GM21825 (cell line): ENCODE measurements at regions not wholly inside any gene's neighbourhood (a gene's known extent, or its start where the extent isn't known, plus 50 kb on each side); places are given as distances from the start of the nearest gene placed in this dataset.
"Not testable (repeated sequence)": the region's sequence is repeated elsewhere in the genome, so short reads cannot be mapped to it uniquely, and the experiment has no call there.

Source experiments
- ATAC-seq: cut with Tn5 transposase; IDR thresholded peaks from one replicate; pipeline ENCODE4 v1.9.1; 2021; ENCODE audit warnings: mild to moderate bottlenecking, moderate library complexity; ENCODE audit not compliant: unreplicated experiment

DNA sequence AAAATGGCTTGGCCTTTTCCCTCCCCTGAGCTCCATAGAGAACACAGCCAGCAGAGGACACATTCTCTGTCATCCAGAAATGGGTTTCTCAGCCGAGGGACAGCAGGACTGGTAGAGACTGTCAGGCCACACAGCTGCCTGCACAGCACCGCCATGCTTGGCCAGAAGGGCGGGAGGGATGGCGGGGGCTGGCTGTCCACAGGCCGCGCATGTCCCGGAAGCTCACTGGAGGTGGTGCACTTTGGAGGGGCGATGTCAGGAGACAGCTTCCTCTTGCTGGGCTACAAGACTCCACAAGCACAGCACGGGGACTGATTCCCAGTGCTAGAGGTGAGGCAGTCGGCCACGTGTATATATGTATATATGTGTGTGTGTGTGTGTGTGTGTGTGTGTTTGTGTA, 125.3 kb downstream of the GOLGA6L4 start:
- ATAC-seq, result not testable (repeated sequence)

DNA sequence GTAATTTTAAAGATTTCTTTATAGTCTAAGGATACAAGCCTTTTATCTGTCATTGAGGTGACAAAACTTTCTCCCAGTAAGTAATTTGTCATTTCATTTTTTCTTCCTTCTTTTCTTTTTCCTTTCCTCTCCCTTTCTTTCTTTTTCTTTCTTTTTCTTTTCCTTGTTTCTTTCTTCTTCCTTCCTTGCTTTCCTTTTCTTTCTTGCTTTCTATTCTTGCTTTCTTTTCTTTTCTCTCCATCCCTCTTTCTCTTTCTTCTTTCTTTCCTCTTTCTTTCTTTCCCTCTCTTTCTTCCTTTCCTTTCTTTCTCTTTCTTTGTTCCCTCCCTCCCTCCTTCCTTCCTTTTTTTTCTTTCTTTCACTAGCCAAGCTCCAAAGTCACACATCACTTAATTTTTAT, 148.8 kb downstream of the GOLGA6L4 start:
- not testable (repeated sequence) for ATAC-seq

DNA sequence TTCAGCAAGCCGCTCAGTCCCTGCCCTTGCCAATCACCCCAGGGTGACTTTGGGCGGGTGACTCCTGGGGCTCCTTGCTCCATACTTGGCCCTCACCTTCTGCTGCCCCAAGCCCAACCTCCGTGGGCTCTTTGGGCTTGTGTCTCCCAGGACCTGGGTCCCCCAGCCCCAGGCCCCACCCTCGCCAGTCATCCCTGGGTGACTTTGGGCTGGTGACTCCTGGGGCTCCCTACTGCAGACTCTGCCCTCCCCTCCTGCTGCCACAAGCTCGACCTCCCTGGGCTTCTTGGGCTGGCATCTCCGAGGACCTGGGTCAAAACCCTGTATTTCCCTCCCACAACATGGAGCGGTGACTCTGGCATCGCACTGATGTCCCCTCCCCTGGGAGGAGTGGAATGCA, 151.5 kb downstream of the GOLGA6L4 start:
- no peak for ATAC-seq

DNA sequence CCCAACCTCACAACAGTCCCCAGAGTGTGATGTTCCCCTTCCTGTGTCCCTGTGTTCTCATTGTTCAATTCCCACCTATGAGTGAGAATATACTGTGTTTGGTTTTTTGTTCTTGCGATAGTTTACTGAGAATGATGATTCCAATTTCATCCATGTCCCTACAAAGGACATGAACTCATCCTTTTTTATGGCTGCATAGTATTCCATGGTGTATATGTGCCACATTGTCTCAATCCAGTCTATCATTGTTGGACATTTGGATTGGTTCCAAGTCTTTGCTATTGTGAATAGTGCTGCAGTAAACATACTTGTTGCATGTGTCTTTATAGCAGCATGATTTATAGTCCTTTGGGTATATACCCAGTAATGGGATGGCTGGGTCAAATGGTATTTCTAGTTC, 152.6 kb downstream of the GOLGA6L4 start:
- ATAC-seq, result not testable (repeated sequence)

DNA sequence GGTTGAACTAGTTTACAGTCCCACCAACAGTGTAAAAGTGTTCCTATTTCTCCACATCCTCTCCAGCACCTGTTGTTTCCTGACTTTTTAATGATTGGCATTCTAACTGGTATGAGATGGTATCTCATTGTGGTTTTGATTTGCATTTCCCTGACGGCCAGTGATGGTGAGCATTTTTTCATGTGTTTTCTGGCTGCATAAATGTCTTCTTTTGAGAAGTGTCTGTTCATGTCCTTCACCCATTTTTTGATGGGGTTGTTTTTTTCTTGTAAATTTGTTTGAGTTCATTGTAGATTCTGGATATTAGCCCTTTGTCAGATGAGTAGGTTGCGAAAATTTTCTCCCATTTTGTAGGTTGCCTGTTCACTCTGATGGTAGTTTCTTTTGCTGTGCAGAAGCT, 153.1 kb downstream of the GOLGA6L4 start:
- not testable (repeated sequence) for ATAC-seq

DNA sequence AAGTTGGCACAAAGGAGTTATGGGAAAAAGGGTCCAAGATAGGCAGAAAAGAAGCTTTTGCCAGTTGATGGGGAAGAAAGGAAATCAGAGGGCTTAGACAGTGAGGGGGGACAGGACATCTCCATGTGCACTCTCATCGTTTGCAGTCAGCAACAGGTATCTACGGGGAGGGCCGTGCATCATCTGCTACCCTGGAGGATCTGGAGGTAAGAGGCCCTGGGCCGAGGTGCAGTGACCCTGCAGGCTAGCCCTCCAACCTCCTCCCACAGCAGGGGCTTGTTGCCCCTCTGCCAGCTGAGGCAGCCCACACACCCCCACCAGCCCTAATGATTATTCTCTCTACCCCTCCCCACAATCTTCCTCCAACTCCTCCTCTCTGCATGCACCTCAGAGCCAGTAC, 154.8 kb downstream of the GOLGA6L4 start:
- ATAC-seq, result not testable (repeated sequence)

DNA sequence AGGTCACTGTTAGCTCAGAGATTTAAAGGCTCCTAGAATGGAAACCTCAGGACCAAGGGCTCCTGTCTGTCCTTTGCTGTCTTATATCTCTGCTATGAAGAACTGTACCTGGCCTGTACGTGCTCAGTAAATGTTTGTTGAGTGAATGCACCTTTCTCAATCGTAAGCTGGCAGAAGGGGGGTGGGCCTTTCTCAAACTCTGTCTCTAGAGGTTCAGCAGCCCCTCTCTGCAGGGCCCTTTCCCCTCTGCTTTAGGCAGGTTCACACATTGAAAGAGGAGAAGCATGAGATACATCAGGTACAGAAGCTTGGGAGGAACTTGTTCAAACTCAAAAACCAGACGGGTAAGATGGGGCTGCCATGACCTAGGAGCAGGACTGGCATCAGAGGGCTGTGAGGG, 155.6 kb downstream of the GOLGA6L4 start:
- ATAC-seq, result no peak

DNA sequence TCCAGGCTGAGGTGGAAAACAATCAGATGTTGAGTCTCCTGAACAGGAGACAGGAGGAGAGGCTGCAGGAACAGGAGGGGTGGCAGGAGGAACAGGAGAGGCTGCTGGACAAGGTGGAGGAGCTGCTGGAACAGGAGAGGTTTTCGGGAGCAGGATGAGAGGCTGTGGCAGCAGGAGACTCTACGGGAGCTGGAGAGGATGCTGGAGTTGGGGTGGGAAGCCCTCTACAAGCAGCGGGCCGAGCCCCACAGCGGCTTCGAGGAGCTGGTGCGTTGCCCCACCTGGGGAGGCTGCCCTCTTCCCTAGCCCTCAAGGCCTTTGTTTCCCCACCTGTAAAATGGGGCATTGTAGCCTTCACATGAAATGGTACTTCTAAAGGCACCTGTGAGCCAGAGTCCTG, 156.4 kb downstream of the GOLGA6L4 start:
- not testable (repeated sequence) for ATAC-seq

DNA sequence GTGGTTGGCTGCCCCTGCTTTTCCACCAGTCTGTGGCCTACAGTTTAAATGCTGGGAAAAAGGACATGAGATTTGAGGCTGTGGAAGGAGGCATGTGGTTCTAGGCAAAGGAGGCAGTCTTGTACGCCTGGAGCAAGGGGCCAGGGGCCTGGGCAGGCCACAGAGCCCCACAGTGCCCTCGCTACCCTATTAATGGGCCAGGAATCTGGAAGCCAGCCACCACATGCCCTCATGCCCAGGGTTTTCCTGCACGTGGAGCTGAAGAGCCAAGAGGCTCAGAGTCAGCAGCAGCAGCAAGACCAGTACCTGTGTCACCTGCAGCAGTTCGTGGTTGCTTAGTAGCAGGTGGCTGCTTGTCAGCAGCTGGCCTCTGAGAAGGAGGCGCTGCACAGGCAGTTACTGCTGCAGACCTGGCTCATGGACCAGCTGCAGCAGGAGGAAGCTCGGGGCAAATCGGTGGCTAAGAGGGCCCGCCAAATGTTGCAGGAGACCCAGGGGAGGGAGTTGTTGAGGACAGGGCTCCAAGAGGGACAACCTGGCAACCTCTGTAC, 157.9 kb downstream of the GOLGA6L4 start:
- not testable (repeated sequence) for ATAC-seq

DNA sequence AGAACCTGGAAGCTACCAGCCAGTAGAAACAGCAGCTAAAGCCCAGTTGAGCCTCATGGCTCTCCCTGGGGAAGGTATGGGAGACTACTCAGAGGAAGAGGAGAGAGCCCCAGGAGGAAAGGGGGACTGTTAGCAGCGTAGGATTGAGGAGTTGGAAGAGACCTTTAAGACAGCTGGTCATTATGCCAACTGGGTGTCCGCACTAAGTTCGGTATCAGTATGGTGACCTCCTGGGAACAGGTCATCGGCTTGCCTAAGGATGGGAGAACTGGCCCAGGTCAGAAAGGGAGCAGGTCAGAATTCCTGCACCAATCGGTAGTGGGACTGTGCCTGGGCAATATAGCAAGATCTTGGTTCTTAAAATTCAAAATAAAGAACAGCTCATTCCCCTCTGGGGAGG, 158.4 kb downstream of the GOLGA6L4 start:
- ATAC-seq, result not testable (repeated sequence)

DNA sequence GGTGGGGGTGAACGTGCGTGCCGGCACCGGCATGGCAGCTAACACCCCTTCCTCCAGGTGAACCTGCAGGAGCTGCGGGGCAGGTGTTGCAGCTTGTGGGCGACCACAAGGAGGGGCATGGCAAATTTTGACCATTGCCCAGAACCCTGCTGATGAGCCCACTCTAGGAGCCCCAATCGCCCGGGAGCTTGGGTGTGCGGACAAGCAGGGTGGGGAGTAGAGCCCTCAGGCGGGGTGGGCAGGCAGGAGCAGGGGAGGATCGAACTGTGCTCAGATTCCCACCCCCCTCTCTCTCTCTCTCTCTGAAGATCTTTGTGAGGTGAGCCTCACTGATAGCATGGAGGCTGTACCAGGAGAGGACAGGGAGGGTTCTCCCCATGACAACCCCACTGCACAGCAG, 159.8 kb downstream of the GOLGA6L4 start:
- not testable (repeated sequence) for ATAC-seq

DNA sequence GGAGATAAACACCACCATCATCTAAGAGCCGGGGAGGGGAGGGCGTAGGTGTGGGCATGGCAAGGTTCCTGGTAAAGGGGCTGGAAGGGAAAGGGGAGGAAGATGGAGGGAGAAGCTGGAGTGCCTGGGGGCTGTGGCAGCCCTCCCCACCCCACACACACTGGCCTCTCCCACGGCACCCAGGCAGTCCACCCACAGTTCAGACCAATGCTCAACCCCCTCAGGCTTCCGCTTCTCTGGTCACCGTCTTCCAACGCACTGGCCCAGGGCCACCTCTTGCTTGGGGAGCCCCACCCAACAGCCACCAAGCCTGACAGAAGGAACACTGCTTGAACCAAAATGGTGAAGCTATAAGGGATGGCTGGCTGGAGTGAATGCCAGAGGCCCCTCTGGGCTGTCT, 160.3 kb downstream of the GOLGA6L4 start:
- ATAC-seq, result not testable (repeated sequence)

DNA sequence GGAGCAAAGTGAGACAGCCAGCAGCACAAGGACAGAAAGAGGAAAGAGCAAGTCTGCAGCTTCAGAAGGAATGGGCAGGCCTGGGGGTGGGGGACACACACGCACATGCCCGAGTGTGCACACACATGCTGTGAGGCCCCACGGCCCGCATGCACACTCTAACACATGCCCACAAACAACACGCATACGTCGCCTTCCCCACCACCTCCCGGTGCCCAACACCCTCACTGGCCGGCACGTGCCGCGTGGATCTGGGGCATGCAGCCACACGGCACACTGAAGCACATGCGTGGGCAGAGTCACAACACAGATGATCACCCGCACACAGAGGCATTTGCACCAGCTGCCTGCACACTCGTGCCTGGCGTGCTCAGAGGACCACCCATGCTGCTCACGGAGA, 161.5 kb downstream of the GOLGA6L4 start:
- not testable (repeated sequence) for ATAC-seq

DNA sequence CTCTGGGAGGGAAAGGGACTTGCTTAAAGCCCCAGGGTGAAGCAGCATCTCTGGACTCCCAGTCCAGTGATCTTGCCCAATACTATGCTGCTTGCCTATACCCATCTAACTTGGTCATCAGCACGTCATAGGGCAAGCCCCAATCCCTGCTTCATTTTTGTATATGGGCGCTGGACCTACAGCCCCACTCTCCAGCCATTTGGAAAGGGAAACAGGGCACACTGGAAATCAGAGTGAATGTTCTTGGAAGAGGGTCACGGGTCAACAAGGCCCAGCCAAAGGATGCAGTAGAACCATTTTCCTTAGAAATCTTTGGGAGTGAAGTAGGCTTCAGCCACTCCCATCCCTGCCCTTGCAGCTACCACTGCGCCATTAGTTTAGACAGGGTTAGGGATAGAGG, 162.5 kb downstream of the GOLGA6L4 start:
- not testable (repeated sequence) for ATAC-seq

DNA sequence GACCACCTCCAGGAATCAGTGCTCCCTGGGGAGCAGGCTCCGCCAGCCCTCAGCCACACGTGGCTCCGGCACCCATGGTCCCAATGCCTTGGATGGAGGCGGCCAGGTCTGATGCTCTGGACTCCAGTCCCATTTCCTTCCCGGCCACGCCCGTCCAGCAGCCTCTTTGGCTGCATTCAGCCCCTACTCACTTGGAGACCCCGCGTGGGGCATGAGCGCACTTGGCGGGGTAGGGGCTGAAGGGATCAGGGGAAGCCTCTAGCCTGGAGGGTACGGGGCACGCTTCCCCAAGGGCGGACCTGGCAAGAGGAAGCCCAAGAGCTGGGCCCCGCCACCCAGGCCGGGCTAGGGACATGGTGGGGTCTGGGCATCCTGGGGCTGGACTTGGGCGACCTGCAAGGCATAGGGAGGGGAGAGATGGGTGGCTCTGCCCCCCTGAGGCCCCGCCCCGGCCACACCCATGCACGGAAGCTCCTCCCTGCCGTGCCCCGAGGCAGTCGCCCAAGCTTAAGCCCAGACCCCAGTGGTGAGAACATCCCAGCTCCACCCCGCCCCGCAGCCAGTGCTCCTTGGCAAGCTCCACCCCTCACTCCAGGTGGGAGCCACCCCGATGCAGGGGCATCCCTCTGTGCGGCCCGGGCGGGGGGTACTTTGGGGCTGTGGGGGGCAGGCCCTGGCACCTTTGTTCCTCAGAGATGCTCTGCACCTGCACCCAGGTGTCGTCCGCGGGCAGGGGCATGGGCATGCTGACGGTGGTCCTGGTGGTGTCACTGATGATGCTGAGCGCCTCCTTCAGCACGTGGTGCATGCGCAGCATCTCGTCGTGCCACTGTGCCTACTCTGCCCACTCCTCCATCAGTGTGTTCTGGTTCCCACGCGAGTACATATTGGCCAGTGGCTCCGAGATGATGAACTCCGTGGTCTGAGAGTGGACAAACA, 163.5 kb downstream of the GOLGA6L4 start:
- ATAC-seq, result no peak

DNA sequence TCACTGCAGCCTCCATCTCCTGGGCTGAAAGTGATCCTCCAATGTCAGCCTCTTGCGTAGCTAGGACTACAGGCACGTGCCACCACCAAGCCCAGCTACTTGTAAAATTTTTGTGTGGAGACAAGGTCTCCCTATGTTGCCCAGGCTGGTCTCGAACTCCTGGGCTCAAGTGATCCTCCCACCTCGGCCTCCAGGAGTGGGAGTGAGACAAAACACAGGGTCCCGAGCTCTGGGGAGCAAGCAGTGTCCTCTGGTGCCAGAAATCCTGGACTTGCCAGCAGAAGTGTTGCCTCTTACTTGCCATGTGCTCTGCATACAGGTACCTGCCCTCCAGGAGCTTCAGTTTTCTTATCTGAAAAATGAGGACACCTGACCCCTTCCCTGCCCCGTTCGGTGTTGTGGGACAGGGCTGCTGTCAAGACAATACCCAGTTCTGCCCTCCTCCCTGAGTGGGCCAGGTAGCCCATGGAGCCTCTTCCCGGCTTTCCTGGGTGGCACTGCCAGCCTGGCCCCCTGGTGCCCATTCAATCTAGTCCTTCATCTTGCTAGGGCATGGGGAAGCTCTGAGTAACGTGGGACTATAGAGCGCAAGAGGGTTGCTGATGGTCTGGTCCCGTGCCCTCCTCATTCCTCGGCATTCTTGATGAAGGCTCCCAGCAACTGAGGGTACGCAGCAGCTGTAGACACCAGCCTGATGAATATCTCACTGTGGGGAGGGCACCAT, 164.6 kb downstream of the GOLGA6L4 start:
- ATAC-seq, result no peak

DNA sequence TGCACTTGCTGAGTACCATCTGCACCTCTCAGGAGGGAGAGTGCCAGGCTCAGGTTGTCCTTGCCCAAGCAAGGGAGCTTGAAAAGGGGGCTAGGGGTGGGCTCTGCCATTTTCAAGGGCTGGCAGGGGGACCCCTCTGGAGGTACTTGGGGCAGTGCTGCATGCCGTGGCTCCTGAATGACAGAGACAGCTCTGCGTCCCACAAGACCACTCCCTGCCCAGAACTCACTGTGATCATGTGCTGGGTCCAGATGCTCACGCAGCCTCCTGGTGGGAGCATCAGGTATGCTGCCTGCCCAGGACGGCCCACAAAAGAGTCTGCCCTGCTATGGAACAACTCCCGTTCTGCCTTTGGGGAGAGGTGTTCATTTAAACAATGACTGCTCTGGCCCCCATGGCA, 165.2 kb downstream of the GOLGA6L4 start:
- ATAC-seq, result no peak

DNA sequence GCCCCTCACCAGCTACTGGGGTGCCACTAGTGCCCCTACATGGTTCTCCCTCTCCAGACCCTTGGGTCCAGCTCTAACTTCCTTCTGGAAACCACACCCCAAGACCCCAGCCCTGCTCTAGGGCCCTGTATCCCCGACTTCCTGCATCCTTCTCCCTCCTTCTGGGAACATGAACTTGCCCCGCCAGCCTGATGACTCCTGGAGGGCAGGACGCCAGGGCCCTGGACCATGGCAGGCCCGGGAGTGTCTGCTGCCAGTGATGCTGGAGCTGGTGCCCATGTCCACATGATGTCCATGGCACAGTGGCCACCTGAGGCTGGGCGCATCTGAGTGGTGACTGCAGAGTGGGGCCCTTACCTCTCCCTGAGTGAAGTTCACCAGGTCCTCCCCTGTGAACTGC, 165.9 kb downstream of the GOLGA6L4 start:
- ATAC-seq, result not testable (repeated sequence)

DNA sequence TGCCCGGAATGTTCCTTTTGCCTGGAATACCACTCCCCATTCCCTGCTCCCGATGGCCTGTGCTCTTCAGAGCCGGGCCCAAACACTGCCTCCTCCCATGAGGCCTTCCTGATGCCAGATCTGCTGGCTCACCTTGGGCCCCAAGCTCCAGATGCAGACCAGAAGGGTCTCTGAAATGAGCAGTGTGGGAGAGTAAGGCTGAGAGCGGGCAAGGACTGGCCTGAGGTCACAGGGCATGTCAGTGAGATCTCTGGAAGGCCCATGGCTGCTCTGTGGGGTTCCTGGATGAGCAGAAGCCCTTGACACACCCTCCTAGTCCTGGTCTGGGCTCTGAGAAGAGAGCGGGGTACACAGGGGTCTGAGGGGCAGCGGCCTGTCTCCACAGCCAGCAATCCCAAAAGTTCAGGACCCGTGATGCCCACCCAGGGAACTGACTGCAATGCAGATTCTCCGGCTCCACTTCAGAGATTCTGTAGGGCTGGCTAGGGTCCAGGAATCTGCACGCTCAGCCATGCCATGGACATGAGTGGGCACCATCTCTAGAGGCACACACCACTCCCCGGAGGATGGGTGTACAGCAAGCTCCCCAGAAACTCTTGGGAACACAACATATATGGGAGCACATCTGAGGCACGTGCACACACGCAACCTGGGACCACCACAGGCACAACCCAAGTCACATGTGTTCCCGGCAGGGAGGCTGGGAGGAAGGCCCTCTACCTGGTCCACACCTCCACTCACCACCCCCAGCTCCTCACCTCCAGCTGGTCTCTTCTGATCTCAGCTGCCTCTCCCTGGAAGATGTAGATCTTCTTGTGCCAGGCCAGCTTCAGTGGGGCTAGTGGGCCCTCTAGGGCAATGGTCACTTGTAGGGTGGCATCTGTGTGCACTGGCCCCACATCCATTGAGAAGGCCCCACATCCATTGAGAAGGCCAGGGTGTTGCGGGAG, 166.6 kb downstream of the GOLGA6L4 start:
- ATAC-seq, result not testable (repeated sequence)

DNA sequence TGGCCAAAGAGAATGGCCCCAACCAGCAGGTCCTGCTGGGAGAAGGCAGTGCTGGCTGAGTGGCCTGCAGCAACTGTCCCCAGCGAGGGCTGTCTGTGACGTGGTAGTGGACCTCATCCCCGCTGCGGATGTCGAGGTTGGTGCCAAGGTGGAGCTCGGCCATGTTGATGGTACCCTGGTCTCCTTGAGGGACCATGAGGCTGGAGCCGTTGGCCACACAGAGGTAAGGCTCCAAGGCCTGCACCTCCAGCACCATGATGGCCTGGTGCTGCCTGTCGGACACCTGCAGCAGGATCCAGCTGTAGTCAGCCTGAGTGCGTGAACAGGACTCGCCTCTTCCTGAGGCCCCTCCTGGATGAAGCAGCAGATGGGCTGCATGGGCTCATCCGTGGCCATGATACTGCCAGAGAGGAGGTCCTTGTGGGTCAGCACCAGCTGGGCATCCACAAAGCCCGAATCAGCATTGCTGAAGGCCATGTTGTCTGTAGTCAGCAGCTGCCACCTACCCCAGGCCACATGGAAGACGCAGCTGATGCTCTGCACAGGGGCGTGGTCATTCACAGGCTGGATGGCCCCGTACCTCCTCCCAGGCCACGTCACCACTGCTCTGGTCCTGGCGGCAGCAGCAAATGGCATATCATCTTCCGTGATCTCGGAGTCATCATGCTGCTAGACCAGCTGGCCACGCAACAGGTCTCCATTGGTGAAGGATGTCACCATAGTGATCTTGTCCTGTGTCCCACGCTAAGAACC, 167.5 kb downstream of the GOLGA6L4 start:
- no peak for ATAC-seq
